PC-9 (cell line): ENCODE measurements at regions not wholly inside any gene's neighbourhood (a gene's known extent, or its start where the extent isn't known, plus 50 kb on each side); places are given as distances from the start of the nearest gene placed in this dataset.

Experiments used
- CTCF ChIP-seq: fragments of 200-600 bp; sonication (generic); conservative IDR thresholded peaks from 2 replicates; pipeline ENCODE4 v1.6.1; 2017; ENCODE audit warnings: mixed run types, antibody characterized with exemption, mild to moderate bottlenecking, moderate library complexity
- EZH2 ChIP-seq: fragments of 200-600 bp; sonication (generic); IDR thresholded peaks from 2 replicates; pipeline ENCODE4 v1.8.0; 2017; ENCODE audit warnings: antibody characterized with exemption, low read depth

- TF ChIP-seq CTCF (no peak), EZH2 (no peak)
These were observed 471.1 kb upstream of the ANO3 start for GRCh38 chr11:25860677-25861450.
